Loucy (cell line): ENCODE measurements at regions not wholly inside any gene's neighbourhood (a gene's known extent, or its start where the extent isn't known, plus 50 kb on each side); places are given as distances from the start of the nearest gene placed in this dataset.
A peak's percentile ranks its signal among the peaks of the same experiment; 100 is the strongest.

Experiments used
- H2AFZ ChIP-seq: fragments of 200-600 bp; sonication (generic); 2 replicates; pipeline ENCODE4 v1.6.0; 2016; ENCODE audit warnings: antibody characterized with exemption, mild to moderate bottlenecking, low read length, moderate library complexity
- H3F3A ChIP-seq: fragments of 200-600 bp; 2 replicates; pipeline ENCODE4 v1.6.0; 2016; ENCODE audit warnings: antibody characterized with exemption, low read depth, mild to moderate bottlenecking
- H3K27me3 ChIP-seq: fragments of 200-600 bp; sonication (generic); 2 replicates; pipeline ENCODE4 v1.6.1; 2014; ENCODE audit warnings: low read length, mild to moderate bottlenecking; ENCODE audit not compliant: insufficient read depth, poor library complexity, severe bottlenecking
- H3K36me3 ChIP-seq: fragments of 200-600 bp; sonication (generic); 2 replicates; pipeline ENCODE4 v1.6.1; 2016; ENCODE audit warnings: low read length; ENCODE audit not compliant: insufficient read depth
- H3K4me1 ChIP-seq: fragments of 200-600 bp; sonication (generic); 2 replicates; pipeline ENCODE4 v1.5.1; 2014; ENCODE audit warnings: low read length, mild to moderate bottlenecking; ENCODE audit not compliant: insufficient read depth, poor library complexity, severe bottlenecking
- H3K4me2 ChIP-seq: fragments of 200-600 bp; sonication (generic); 2 replicates; pipeline ENCODE4 v1.6.0; 2014; ENCODE audit warnings: antibody characterized with exemption, low read length, low read depth, mild to moderate bottlenecking; ENCODE audit not compliant: poor library complexity, severe bottlenecking
- H3K4me3 ChIP-seq: fragments of 200-600 bp; sonication (generic); 2 replicates; pipeline ENCODE4 v1.5.1; 2014; ENCODE audit warnings: low read length, mild to moderate bottlenecking, mixed read lengths; ENCODE audit not compliant: poor library complexity, severe bottlenecking
- H3K79me2 ChIP-seq: fragments of 200-600 bp; sonication (generic); 2 replicates; pipeline ENCODE4 v1.6.1; 2014; ENCODE audit warnings: low read length; ENCODE audit not compliant: insufficient read depth
- H3K9ac ChIP-seq: fragments of 200-600 bp; sonication (generic); 2 replicates; pipeline ENCODE4 v1.6.0; 2014; ENCODE audit warnings: mild to moderate bottlenecking, low read depth, low read length, moderate library complexity; ENCODE audit not compliant: poor library complexity, severe bottlenecking
- H3K9me2 ChIP-seq: fragments of 200-600 bp; sonication (generic); replicated peaks from 2 replicates; pipeline ENCODE4 v1.6.1; 2016; ENCODE audit warnings: low read depth, low read length, mixed read lengths
- H3K9me3 ChIP-seq: fragments of 200-600 bp; sonication (generic); 2 replicates; pipeline ENCODE4 v1.6.1; 2014; ENCODE audit warnings: mild to moderate bottlenecking, antibody characterized with exemption, low read length, low read depth; ENCODE audit not compliant: insufficient read depth
- H4K20me1 ChIP-seq: fragments of 200-600 bp; sonication (generic); 2 replicates; pipeline ENCODE4 v1.6.0; 2014; ENCODE audit warnings: antibody characterized with exemption, low read length, mild to moderate bottlenecking; ENCODE audit not compliant: insufficient read depth, poor library complexity, severe bottlenecking
- CTCF ChIP-seq: fragments of 200-600 bp; sonication (generic); conservative IDR thresholded peaks from 2 replicates; pipeline ENCODE4 v1.5.1; 2014; ENCODE audit warnings: mild to moderate bottlenecking, antibody characterized with exemption, low read length
- EZH2phosphoT487 ChIP-seq: fragments of 200-600 bp; IDR thresholded peaks from 2 replicates; pipeline ENCODE4 v1.6.1; 2018; ENCODE audit warnings: antibody characterized with exemption, mild to moderate bottlenecking, moderate library complexity, borderline replicate concordance

GRCh38 chr2:198231562-198231961 lies 427.2 kb downstream of the PLCL1 start:
- Histone ChIP-seq H3K27me3 (no peaks in the 10 kb centered on the region), H3F3A (no peaks in the 10 kb centered on the region), H3K79me2 (no peaks in the 10 kb centered on the region), H3K4me2 (no peak overlapping the region), H3K9me2 (no peaks in the 10 kb centered on the region), H4K20me1 (no peaks in the 10 kb centered on the region), H3K36me3 (no peaks in the 10 kb centered on the region), H3K9ac (no peak overlapping the region), H3K9me3 (no peaks in the 10 kb centered on the region), H3K4me3 (no peak overlapping the region), H2AFZ (no peak overlapping the region; the same call in 1 of the 2 replicates), H3K4me1 (no peaks in the 10 kb centered on the region)
- no peak for TF ChIP-seq EZH2phosphoT487
- no peak for TF ChIP-seq CTCF

GRCh38 chr2:198220763-198221610 lies 416.6 kb downstream of the PLCL1 start:
- TF ChIP-seq CTCF (no peak), EZH2phosphoT487 (no peak)
- no peaks in the 10 kb centered on the region for H3K27me3 ChIP-seq
- no peaks in the 10 kb centered on the region for H3K79me2 ChIP-seq
- no peak overlapping the region for H2AFZ ChIP-seq
- no peak overlapping the region for H3K4me3 ChIP-seq
- H3K9me2 ChIP-seq: no peaks in the 10 kb centered on the region
- no peaks in the 10 kb centered on the region for H3K9me3 ChIP-seq
- H3K4me1 ChIP-seq: no peaks in the 10 kb centered on the region
- H3K9ac ChIP-seq: no peak overlapping the region
- H3F3A ChIP-seq: no peaks in the 10 kb centered on the region
- no peaks in the 10 kb centered on the region for H3K36me3 ChIP-seq
- no peaks in the 10 kb centered on the region for H4K20me1 ChIP-seq
- H3K4me2 ChIP-seq: no peak overlapping the region

- H3K79me2 ChIP-seq: no peaks in the 10 kb centered on the region
- H3K4me1 ChIP-seq: no peaks in the 10 kb centered on the region
- H3K4me2 ChIP-seq: no peak overlapping the region
- no peaks in the 10 kb centered on the region for H3F3A ChIP-seq
- H3K36me3 ChIP-seq: no peaks in the 10 kb centered on the region
- no peaks in the 10 kb centered on the region for H4K20me1 ChIP-seq
- no peak overlapping the region for H3K4me3 ChIP-seq
- H3K27me3 ChIP-seq: no peaks in the 10 kb centered on the region
- H3K9me2 ChIP-seq: no peaks in the 10 kb centered on the region
- TF ChIP-seq EZH2phosphoT487 (no peak), CTCF (no peak)
- H3K9me3 ChIP-seq: no peaks in the 10 kb centered on the region
- H2AFZ ChIP-seq: 0 out of 2 replicates have a peak overlapping the region, but pooled peaks have one; percentile 44
- no peak overlapping the region for H3K9ac ChIP-seq
Measured at GRCh38 chr2:198219292-198219691, 414.9 kb downstream of the PLCL1 start.
